MM.1S (cell line): ENCODE measurements at regions not wholly inside any gene's neighbourhood (a gene's known extent, or its start where the extent isn't known, plus 50 kb on each side); places are given as distances from the start of the nearest gene placed in this dataset.

Experiments used
- DNase-seq: peaks from one replicate; pipeline ENCODE4 v3.0.0-alpha.2; 2015
- H2AFZ ChIP-seq: fragments of 300-600 bp; sonication (generic); 2 replicates; pipeline ENCODE4 v1.6.0; 2016; ENCODE audit warnings: antibody characterized with exemption, low read length
- H3F3A ChIP-seq: fragments of 300-600 bp; sonication (generic); 2 replicates; pipeline ENCODE4 v1.6.1; 2016; ENCODE audit warnings: mild to moderate bottlenecking, antibody characterized with exemption, low read length, moderate library complexity, mixed read lengths; ENCODE audit not compliant: insufficient read depth
- H3K27ac ChIP-seq: fragments of 300-600 bp; sonication (generic); 2 replicates; pipeline ENCODE4 v1.5.1; 2016; ENCODE audit warnings: mild to moderate bottlenecking, low read length
- H3K27me3 ChIP-seq: fragments of 300-600 bp; sonication (generic); replicated peaks from 2 replicates; pipeline ENCODE4 v1.6.0; 2016; ENCODE audit warnings: low read length; ENCODE audit not compliant: insufficient read depth
- H3K36me3 ChIP-seq: fragments of 300-600 bp; sonication (generic); replicated peaks from 2 replicates; pipeline ENCODE4 v1.6.1; 2016; ENCODE audit warnings: mild to moderate bottlenecking, low read length, mixed read lengths; ENCODE audit not compliant: insufficient read depth
- H3K4me1 ChIP-seq: fragments of 300-600 bp; sonication (generic); 2 replicates; pipeline ENCODE4 v1.6.1; 2016; ENCODE audit warnings: low read length, mixed read lengths
- H3K4me2 ChIP-seq: fragments of 300-600 bp; sonication (generic); 2 replicates; pipeline ENCODE4 v1.6.0; 2016; ENCODE audit warnings: low read depth, low read length
- H3K4me3 ChIP-seq: fragments of 300-600 bp; sonication (generic); 2 replicates; pipeline ENCODE4 v1.5.1; 2016; ENCODE audit warnings: low read length, mixed read lengths
- H3K79me2 ChIP-seq: fragments of 300-600 bp; sonication (generic); 2 replicates; pipeline ENCODE4 v1.6.1; 2016; ENCODE audit warnings: mixed run types, low read length, mixed read lengths
- H3K9ac ChIP-seq: fragments of 300-600 bp; sonication (generic); 2 replicates; pipeline ENCODE4 v1.6.1; 2016; ENCODE audit warnings: low read length, mixed read lengths
- H3K9me2 ChIP-seq: fragments of 300-600 bp; sonication (generic); replicated peaks from 2 replicates; pipeline ENCODE4 v1.6.1; 2016; ENCODE audit warnings: mild to moderate bottlenecking, low read length, mixed read lengths; ENCODE audit not compliant: insufficient read depth
- H3K9me3 ChIP-seq: fragments of 300-600 bp; sonication (generic); replicated peaks from 2 replicates; pipeline ENCODE4 v1.6.1; 2016; ENCODE audit warnings: mild to moderate bottlenecking, low read length, mixed read lengths; ENCODE audit not compliant: insufficient read depth
- H4K20me1 ChIP-seq: fragments of 300-600 bp; sonication (generic); 2 replicates; pipeline ENCODE4 v1.6.1; 2016; ENCODE audit warnings: mild to moderate bottlenecking, low read length, moderate library complexity, mixed read lengths; ENCODE audit not compliant: insufficient read depth
- EZH2 ChIP-seq: fragments of 300-600 bp; sonication (generic); optimal IDR thresholded peaks from 2 replicates; pipeline ENCODE3; 2017; ENCODE audit warnings: low read depth, mild to moderate bottlenecking, antibody characterized with exemption, low read length, mixed read lengths
- EZH2phosphoT487 ChIP-seq: fragments of 300-600 bp; sonication (generic); IDR thresholded peaks from 2 replicates; pipeline ENCODE4 v1.6.1; 2018; ENCODE audit warnings: antibody characterized with exemption, low read length
- TF ChIP-seq, protein P1 (sequence below): fragments of 300-600 bp; sonication (generic); IDR thresholded peaks from 2 replicates; pipeline ENCODE4 v1.5.1; 2016; ENCODE audit warnings: antibody characterized with exemption, low read length, mixed read lengths

DNA sequence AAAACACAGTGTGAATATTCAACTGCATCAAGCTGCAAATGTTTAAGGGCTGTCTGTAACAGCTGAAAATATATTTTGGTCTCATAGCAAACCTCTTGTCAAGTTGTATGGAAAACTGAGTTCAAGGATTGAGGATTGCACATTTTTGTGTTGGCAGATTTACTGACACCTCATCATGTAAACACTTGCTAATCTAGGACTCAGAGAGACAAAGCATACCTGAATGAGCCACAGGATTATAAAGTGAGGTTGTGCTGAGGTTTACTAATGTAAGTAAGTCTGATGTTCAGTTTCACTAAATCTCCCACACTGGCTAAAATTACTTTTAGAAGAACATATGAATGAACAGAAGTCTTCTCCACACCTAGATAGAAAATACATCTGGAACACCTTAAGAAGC lies 1993.1 kb upstream of the CELF4 start:
- no peaks in the 10 kb centered on the region for H3K9me3 ChIP-seq
- no peak overlapping the region for H3K9ac ChIP-seq
- no peaks in the 10 kb centered on the region for H3K79me2 ChIP-seq
- H3K36me3 ChIP-seq: no peaks in the 10 kb centered on the region
- no peak for DNase-seq
- no peak overlapping the region for H3K4me2 ChIP-seq
- H3K27ac ChIP-seq: no peak overlapping the region
- no peaks in the 10 kb centered on the region for H3K4me1 ChIP-seq
- H3K9me2 ChIP-seq: no peaks in the 10 kb centered on the region
- no peaks in the 10 kb centered on the region for H3F3A ChIP-seq
- TF ChIP-seq, protein P1, sequence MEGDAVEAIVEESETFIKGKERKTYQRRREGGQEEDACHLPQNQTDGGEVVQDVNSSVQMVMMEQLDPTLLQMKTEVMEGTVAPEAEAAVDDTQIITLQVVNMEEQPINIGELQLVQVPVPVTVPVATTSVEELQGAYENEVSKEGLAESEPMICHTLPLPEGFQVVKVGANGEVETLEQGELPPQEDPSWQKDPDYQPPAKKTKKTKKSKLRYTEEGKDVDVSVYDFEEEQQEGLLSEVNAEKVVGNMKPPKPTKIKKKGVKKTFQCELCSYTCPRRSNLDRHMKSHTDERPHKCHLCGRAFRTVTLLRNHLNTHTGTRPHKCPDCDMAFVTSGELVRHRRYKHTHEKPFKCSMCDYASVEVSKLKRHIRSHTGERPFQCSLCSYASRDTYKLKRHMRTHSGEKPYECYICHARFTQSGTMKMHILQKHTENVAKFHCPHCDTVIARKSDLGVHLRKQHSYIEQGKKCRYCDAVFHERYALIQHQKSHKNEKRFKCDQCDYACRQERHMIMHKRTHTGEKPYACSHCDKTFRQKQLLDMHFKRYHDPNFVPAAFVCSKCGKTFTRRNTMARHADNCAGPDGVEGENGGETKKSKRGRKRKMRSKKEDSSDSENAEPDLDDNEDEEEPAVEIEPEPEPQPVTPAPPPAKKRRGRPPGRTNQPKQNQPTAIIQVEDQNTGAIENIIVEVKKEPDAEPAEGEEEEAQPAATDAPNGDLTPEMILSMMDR: no peak
- no peak for TF ChIP-seq EZH2phosphoT487
- no peaks in the 10 kb centered on the region for H3K27me3 ChIP-seq
- H3K4me3 ChIP-seq: no peak overlapping the region
- H4K20me1 ChIP-seq: no peaks in the 10 kb centered on the region
- no peak overlapping the region for H2AFZ ChIP-seq

DNA sequence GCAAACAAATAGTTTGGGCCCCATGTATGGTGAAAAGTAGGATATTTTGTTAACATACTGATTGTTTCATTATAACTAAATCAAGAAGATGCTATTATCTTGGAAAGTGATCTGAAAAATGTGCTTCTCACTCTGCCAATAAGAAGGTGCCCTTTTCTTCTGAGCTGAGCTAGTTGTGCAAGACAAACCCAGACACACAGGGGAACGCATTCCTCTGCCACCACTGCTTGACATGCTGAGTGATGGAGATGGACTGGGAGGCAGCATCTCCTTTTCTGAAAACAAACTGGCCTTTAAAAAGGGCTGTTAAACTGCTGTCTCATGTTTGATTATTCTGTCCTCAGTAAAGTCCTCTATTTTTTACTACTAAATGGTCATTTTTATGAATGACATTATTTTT lies 1989.9 kb upstream of the CELF4 start:
- Histone ChIP-seq H3K9ac (no peak overlapping the region), H3K4me1 (no peaks in the 10 kb centered on the region), H3K79me2 (no peaks in the 10 kb centered on the region), H3K27me3 (no peaks in the 10 kb centered on the region), H3K36me3 (no peaks in the 10 kb centered on the region), H3K4me3 (no peak overlapping the region), H4K20me1 (no peaks in the 10 kb centered on the region), H2AFZ (no peak overlapping the region), H3F3A (no peaks in the 10 kb centered on the region), H3K9me2 (no peaks in the 10 kb centered on the region), H3K4me2 (no peak overlapping the region), H3K27ac (no peak overlapping the region), H3K9me3 (no peaks in the 10 kb centered on the region)
- TF ChIP-seq EZH2phosphoT487: no peak
- TF ChIP-seq EZH2: no peak
- TF ChIP-seq, protein P1: no peak
- DNase-seq: no peak

DNA sequence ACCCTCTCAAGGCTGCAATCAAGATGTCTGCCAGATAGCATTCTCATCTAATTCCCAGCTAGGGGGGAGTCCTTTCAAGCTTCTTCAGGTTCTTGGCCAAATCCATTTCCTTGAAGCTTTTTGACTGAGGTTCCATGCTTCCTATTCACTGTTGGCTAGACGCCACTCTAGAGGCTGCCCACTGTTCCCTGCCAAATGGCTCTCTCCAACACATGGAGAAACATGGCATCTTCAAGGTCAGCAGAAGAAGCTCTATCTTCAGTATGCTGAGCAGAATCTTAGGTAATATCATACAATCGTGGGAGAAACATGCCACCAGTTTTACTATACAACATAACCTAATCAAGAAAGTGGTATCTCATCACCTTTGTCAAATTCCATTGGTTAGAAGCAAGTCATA lies 1985.1 kb upstream of the CELF4 start:
- Histone ChIP-seq H3K79me2 (no peaks in the 10 kb centered on the region), H3K36me3 (no peaks in the 10 kb centered on the region), H3K4me1 (no peaks in the 10 kb centered on the region), H3F3A (no peaks in the 10 kb centered on the region), H3K27me3 (no peaks in the 10 kb centered on the region), H3K9me3 (no peaks in the 10 kb centered on the region), H3K4me2 (no peak overlapping the region), H3K9me2 (no peaks in the 10 kb centered on the region), H3K27ac (no peak overlapping the region), H2AFZ (no peak overlapping the region), H3K9ac (no peak overlapping the region), H3K4me3 (no peak overlapping the region), H4K20me1 (no peaks in the 10 kb centered on the region)
- no peak for DNase-seq
- TF ChIP-seq EZH2: no peak
- TF ChIP-seq, protein P1: no peak
- TF ChIP-seq EZH2phosphoT487: no peak
